ENCODE measurements at regions not wholly inside any gene's neighbourhood (a gene's known extent, or its start where the extent isn't known, plus 50 kb on each side); places are given as distances from the start of the nearest gene placed in this dataset.
"Not testable (repeated sequence)": the region's sequence is repeated elsewhere in the genome, so short reads cannot be mapped to it uniquely, and the experiment has no call there.

DNA sequence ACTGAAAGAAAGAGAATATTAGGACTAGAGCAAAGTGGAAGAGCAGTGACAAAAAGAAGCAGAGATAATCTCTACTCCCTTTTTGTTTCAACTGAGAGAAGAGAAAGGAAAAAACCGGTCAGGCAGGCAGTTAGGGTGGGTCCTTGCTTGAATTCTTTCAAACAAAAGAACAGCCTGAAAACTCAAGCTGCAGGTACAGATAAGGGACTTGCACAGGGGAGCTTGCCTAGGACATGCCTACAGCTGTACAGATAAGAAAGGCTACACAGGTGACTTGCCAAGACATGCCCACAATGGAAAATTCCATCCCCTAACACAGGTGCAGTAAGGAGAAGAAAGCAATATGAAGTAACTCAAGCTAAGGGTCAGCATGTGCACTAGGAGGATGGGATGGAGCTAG is 532.2 kb upstream of the MIS18BP1 start:
- no peak overlapping the region for H3K27ac ChIP-seq
- TF ChIP-seq, protein P1, sequence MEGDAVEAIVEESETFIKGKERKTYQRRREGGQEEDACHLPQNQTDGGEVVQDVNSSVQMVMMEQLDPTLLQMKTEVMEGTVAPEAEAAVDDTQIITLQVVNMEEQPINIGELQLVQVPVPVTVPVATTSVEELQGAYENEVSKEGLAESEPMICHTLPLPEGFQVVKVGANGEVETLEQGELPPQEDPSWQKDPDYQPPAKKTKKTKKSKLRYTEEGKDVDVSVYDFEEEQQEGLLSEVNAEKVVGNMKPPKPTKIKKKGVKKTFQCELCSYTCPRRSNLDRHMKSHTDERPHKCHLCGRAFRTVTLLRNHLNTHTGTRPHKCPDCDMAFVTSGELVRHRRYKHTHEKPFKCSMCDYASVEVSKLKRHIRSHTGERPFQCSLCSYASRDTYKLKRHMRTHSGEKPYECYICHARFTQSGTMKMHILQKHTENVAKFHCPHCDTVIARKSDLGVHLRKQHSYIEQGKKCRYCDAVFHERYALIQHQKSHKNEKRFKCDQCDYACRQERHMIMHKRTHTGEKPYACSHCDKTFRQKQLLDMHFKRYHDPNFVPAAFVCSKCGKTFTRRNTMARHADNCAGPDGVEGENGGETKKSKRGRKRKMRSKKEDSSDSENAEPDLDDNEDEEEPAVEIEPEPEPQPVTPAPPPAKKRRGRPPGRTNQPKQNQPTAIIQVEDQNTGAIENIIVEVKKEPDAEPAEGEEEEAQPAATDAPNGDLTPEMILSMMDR (conservative IDR thresholded peaks at IDR 0.05) = no peak
- no peak for TF ChIP-seq ZFX (IDR thresholded peaks at IDR 0.05)

DNA sequence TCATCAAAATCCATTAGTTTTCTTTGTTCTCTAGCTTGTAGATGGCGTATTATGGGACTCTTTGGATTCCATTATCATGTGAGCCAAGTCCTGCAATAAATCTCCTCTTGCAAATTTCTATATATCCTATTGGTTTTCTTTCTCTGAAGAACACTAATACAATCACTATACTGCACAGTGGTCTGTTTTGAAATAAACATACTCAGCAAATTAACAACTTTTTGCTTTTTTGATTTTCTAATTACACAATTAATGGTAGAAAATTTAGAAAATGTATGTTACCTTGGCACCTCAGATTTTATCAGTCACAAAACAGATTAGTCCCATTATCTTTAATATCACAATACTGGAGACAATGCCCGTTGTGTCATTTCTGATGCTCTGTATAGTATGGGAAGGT is 513.2 kb upstream of the MIS18BP1 start:
- TF ChIP-seq ZFX (IDR thresholded peaks at IDR 0.05) = no peak
- TF ChIP-seq, protein P1 (conservative IDR thresholded peaks at IDR 0.05) = no peak
- H3K27ac ChIP-seq = no peak overlapping the region

DNA sequence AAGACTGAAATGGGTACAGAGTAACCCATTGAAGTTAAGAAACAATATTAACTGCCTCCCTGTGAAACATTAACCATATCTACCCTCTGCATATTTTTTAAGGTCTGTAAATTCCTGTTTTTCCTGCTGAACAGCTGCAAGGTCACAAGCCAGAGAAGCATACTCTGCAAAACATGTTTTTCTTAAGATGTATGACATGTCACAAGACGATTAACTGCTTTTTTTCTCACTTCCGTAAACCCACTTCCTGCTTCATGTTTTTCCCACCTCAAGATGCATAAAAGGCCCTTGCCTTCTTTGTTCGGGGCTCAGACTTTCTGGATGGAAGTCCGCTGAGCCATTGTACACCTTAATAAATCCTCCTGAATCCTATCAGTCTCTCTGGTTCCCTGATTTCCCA is 504.7 kb upstream of the MIS18BP1 start:
- TF ChIP-seq ZFX (IDR thresholded peaks at IDR 0.05) = no peak
- TF ChIP-seq, protein P1 (conservative IDR thresholded peaks at IDR 0.05) = no peak
- no peak overlapping the region for H3K27ac ChIP-seq

DNA sequence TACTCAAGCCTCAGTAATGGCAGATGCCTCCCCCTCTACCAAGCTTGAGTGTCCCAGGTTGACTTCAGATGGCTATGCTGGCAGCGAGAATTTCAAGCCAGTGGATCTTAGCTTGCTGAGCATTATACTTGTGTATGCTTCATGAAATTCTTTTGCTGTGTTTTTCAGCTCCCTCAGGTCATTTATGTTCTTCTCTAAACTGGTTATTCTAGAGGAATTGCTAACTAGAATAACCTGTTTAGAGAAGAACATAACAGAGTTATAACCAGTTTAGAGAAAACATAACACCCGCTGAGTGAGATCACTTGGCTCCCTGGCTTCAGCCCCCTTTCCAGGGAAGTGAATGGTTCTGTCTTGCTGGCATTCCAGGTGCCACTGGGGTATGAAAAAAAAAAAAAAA is 503.4 kb upstream of the MIS18BP1 start:
- not testable (repeated sequence) for H3K27ac ChIP-seq

DNA sequence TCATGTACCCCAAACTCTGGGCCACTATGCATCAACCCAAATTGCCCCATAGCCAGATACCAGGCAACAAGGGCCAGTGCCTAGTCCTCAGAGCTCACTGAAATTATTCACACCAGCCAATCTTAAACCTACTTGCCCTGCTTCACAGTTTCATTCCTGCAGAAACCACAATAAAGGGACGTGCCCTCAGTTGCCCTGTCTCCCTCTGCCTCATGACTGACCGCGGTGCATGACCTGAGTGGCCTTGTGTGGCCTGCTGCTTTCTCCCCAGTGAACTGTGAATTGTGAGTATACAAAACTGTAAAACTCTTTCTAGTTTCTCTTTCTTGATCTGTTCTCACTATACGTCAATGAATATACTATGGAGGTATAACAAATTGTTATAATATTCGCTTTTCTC is 490.9 kb upstream of the MIS18BP1 start:
- no peak for TF ChIP-seq ZFX (IDR thresholded peaks at IDR 0.05)
- TF ChIP-seq, protein P1 (conservative IDR thresholded peaks at IDR 0.05) = no peak
- H3K27ac ChIP-seq = no peak overlapping the region

DNA sequence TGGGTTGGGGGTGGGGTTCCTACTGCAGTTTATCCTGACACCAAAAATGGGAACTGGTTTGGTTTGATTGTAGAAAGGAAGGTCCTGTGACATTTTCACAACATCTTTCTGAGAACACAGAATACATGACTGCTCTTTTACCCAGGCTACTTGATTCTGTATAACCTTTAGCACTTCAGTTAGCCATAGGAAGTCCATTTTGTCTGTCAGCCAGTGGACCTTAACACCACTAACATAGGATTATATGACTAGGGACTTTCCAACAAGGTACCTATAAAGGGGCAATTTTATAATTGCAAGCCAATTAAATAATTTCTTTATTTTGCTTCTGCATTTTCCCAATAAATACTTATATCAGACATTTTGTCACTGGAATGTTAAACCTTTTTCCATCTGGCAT is 489.2 kb upstream of the MIS18BP1 start:
- TF ChIP-seq ZFX (IDR thresholded peaks at IDR 0.05) = no peak
- TF ChIP-seq, protein P1 (conservative IDR thresholded peaks at IDR 0.05) = no peak

DNA sequence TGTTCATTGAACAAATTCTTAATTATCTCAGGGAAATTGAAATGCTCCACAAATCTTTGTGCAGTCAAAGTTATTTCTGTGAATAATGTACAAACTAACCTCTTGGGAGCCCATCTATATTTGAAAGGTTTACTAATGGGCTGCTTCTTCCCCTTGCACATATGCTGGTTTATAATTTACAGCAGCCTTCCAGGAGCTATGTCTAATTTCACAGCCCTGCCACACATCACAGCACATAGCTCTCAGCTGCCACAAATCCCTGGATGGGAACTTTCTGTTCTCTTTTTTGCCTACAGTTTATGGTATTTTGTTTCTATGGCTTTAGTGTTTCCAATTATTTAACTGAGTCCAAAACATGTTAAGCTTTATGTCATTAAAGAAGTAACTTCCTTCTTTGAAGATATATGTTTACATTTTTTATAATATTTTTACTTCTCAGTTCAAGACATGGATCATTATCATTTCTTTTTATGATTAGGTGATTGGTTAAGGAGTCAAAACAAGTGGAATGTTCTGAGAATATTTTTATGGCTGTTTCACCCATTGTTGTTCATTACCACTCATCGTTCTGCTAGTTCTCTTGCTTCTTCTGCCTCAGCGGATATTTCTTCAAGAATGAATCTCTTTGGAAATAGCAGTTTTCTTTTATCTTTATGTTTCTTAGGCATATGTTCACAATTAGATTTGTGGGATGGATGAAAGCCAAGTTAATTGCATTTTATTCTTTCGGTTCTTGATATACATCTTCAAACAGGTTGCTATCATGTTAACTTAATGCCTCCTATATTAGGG is 475.6 kb upstream of the MIS18BP1 start:
- no peak overlapping the region for H3K27ac ChIP-seq
- TF ChIP-seq ZFX (IDR thresholded peaks at IDR 0.05) = no peak
- TF ChIP-seq, protein P1 (conservative IDR thresholded peaks at IDR 0.05) = no peak

More for the DNA sequence above, 489.2 kb upstream of the MIS18BP1 start:
- H3K27ac ChIP-seq = no peak overlapping the region

DNA sequence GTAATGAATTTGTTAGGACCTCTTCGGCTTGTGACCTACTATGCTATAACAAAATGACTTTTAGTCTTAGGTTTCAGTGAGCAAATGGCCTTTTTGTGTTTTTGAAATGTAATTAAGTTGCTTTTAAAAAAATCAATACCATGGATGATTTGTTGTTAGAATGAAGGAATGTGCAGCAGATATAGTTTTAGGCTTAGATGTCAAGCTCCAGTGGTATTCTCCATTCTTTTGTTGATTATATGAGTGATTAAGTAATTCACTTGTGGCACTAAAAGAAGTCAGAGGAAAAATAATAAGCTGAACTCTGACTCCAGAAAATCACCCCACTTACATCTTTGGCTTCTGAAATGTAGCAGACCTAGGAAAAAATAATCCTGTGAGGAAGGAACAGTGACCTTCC is 474.1 kb upstream of the MIS18BP1 start:
- TF ChIP-seq ZFX (IDR thresholded peaks at IDR 0.05) = no peak
- TF ChIP-seq, protein P1 (conservative IDR thresholded peaks at IDR 0.05) = no peak
- no peak overlapping the region for H3K27ac ChIP-seq

Measured in C4-2B (cell line).